Panc1 (cell line): ENCODE measurements at regions not wholly inside any gene's neighbourhood (a gene's known extent, or its start where the extent isn't known, plus 50 kb on each side); places are given as distances from the start of the nearest gene placed in this dataset.
"Not testable (repeated sequence)": the region's sequence is repeated elsewhere in the genome, so short reads cannot be mapped to it uniquely, and the experiment has no call there.

Source experiments
- ATAC-seq: fragments of 200-7000 bp; cut with Tn5 transposase; 2 replicates; pipeline ENCODE4 v1.9.1; 2020; ENCODE audit warnings: mild to moderate bottlenecking, moderate library complexity
- BruUV-seq: library from RNA; stranded (reverse); fragments of 400-500 nt; replicated peaks from 2 replicates; lab custom pipeline; 2021; lab: Mats Ljungman, UMichigan
- CTCF ChIA-PET: fragments of 300-600 bp; sonication (Branson Sonifier 250); formaldehyde crosslinking; loops from one replicate; lab custom pipeline; 2022; ENCODE audit warnings: antibody characterized with exemption; lab: Charles Lee
- POLR2A ChIA-PET: fragments of 300-600 bp; sonication (Branson Sonifier 250); formaldehyde crosslinking; loops from one replicate; lab custom pipeline; 2022; ENCODE audit warnings: antibody characterized with exemption; lab: Charles Lee
- DNase-seq: peaks from one replicate; pipeline ENCODE4 v3.0.0-alpha.2; 2010; ENCODE audit warnings: low read depth, low spot score
- H3K27ac ChIP-seq: 2 replicates; pipeline ENCODE4 v1.5.1; 2011; ENCODE audit warnings: mild to moderate bottlenecking, low read length, inconsistent platforms
- H3K27me3 ChIP-seq: fragments of 200-500 bp; sonication (Bioruptor generic); 2 replicates; pipeline ENCODE4 v1.6.0; 2014; ENCODE audit warnings: low read length, inconsistent platforms; ENCODE audit not compliant: control insufficient read depth, insufficient read depth
- H3K36me3 ChIP-seq: fragments of 200-500 bp; sonication (Bioruptor generic); 2 replicates; pipeline ENCODE4 v1.5.1; 2014; ENCODE audit warnings: inconsistent platforms, mild to moderate bottlenecking, low read length, moderate library complexity; ENCODE audit not compliant: control insufficient read depth, insufficient read depth
- H3K4me1 ChIP-seq: 2 replicates; pipeline ENCODE4 v1.5.1; 2011; ENCODE audit warnings: inconsistent platforms, mild to moderate bottlenecking, low read length, moderate library complexity; ENCODE audit not compliant: control insufficient read depth, insufficient read depth
- H3K4me3 ChIP-seq, 2 experiments: 2 replicates each; pipeline ENCODE4 v1.5.1; 2011 to 2012; ENCODE audit warnings: low read depth in 2 of 2, low read length in 2 of 2, mild to moderate bottlenecking in 2 of 2, inconsistent platforms in 1 of 2, moderate library complexity in 1 of 2
- H3K9me3 ChIP-seq: fragments of 200-500 bp; sonication (Bioruptor generic); 2 replicates; pipeline ENCODE4 v1.5.1; 2014; ENCODE audit warnings: low read depth, mild to moderate bottlenecking, inconsistent platforms, low read length, moderate library complexity; ENCODE audit not compliant: control insufficient read depth, insufficient read depth
- POLR2AphosphoS5 ChIP-seq: IDR thresholded peaks from 2 replicates; pipeline ENCODE4 v1.6.1; 2012; ENCODE audit warnings: mild to moderate bottlenecking, low read depth, low read length, moderate library complexity
- SIN3A ChIP-seq: IDR thresholded peaks from 2 replicates; pipeline ENCODE4 v1.6.1; 2012; ENCODE audit warnings: low read depth, mild to moderate bottlenecking, low read length, moderate library complexity, borderline replicate concordance; ENCODE audit not compliant: insufficient read depth
- TCF7L2 ChIP-seq: IDR thresholded peaks from 2 replicates; pipeline ENCODE4 v1.6.1; 2011; ENCODE audit warnings: mild to moderate bottlenecking, low read depth, low read length, inconsistent platforms
- in situ Hi-C: cut with HindIII; loops from 2 replicates; pipeline ENCODE4 v1.10.0; 2016; ENCODE audit warnings: low sequenced_read_pairs, low pct_unique_long_range_greater_than_20kb
- intact Hi-C: fragments of 100-400 bp; cut with micrococcal nuclease; formaldehyde crosslinking; loops from one replicate; pipeline ENCODE4 v1.10.0; 2022; ENCODE audit not compliant: unreplicated experiment
- TF ChIP-seq, protein P1 (sequence below), 2 experiments: IDR thresholded peaks; 2 replicates each; pipeline ENCODE4 v1.6.1; 2011 to 2012; ENCODE audit warnings: low read depth in 2 of 2, control low read depth in 1 of 2, low read length in 1 of 2, mild to moderate bottlenecking in 1 of 2, moderate library complexity in 1 of 2; ENCODE audit not compliant: insufficient read depth in 1 of 2
- TF ChIP-seq, protein P2 (sequence below): fragments of 450-650 bp; IDR thresholded peaks from 2 replicates; pipeline ENCODE4 v1.5.1; 2017; ENCODE audit warnings: mild to moderate bottlenecking

DNA sequence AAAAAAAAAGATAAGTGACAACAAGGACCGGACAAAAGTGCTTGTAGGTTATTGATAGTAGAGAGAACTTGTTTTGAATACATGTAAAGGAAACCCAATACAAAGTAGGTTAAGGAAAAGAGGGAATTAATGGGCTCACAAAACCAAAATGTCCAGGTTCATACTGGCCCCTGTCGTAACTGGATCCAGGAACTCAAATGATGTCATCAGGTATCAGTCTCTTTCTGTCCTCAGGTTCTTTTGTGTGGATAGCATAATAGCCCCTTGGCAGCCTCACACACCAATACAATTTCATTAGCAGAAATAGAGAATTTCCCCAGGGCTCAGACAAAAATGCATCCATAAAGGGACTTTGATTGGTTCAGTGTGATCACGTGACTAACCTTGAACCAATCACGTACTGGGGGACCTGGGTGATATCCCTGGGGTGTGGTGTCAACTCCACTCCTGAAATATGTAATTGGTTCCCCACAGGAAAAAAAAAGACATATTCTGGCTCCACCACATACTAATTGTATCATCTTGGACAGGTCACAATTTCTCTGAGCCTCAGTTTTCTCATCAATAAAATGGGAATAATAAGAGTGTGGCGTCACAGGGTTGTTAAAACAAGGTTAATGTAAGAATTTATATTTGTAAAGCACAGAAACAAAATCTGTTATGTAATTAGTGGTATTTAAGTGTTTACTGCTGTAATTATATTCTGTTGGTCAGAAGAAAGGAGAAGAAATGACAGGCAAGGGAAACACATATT is 174.8 kb downstream of the PDGFRA start:
- DNase-seq = no peak

DNA sequence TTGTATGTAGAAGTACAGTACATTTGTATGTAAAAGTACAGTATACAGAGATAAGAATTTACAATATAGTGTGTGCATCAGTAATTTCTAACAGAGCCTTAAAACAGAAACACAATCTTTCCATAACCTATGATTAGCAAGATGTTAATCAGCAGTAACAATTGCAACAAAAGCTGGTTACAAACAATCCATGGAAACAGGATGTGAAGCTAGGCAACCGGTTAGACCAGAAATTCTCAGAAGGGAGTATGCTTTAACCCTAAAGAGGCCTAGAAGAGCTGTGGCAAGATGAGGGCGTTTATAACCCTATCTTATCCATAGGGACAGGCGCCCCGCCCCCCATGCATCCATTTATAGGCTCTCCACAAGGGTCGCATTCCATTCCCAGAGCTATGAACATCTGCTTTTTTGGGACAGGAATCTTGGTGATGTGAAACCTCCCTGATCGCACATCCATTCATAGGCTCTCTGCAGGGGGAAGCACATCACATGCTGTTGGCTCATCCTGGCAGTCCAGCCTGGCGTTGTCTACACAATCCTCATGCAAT is 180.3 kb downstream of the PDGFRA start:
- ATAC-seq, CTCF ChIA-PET: not testable (repeated sequence)

More for the DNA sequence above, 174.8 kb downstream of the PDGFRA start:
- Histone ChIP-seq H3K4me1 (no peaks in the 10 kb centered on the region), H3K9me3 (no peaks in the 10 kb centered on the region), H3K27me3 (no peaks in the 10 kb centered on the region), H3K27ac (no peak overlapping the region), H3K36me3 (no peaks in the 10 kb centered on the region), H3K4me3 (no peak overlapping the region)
- CTCF ChIA-PET = no interaction called here
- in situ Hi-C loops (no loop called here), intact Hi-C loops (no loop called here)
- POLR2A ChIA-PET = no interaction called here
- TF ChIP-seq, protein P1, sequence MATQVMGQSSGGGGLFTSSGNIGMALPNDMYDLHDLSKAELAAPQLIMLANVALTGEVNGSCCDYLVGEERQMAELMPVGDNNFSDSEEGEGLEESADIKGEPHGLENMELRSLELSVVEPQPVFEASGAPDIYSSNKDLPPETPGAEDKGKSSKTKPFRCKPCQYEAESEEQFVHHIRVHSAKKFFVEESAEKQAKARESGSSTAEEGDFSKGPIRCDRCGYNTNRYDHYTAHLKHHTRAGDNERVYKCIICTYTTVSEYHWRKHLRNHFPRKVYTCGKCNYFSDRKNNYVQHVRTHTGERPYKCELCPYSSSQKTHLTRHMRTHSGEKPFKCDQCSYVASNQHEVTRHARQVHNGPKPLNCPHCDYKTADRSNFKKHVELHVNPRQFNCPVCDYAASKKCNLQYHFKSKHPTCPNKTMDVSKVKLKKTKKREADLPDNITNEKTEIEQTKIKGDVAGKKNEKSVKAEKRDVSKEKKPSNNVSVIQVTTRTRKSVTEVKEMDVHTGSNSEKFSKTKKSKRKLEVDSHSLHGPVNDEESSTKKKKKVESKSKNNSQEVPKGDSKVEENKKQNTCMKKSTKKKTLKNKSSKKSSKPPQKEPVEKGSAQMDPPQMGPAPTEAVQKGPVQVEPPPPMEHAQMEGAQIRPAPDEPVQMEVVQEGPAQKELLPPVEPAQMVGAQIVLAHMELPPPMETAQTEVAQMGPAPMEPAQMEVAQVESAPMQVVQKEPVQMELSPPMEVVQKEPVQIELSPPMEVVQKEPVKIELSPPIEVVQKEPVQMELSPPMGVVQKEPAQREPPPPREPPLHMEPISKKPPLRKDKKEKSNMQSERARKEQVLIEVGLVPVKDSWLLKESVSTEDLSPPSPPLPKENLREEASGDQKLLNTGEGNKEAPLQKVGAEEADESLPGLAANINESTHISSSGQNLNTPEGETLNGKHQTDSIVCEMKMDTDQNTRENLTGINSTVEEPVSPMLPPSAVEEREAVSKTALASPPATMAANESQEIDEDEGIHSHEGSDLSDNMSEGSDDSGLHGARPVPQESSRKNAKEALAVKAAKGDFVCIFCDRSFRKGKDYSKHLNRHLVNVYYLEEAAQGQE (IDR thresholded peaks at IDR 0.05; ENCODE audit: insufficient read depth in 1 of 2, low read depth in 2 of 2, low read length in 1 of 2) = no peak
- TF ChIP-seq POLR2AphosphoS5 = no peak
- no peak for TF ChIP-seq TCF7L2
- TF ChIP-seq, protein P2, sequence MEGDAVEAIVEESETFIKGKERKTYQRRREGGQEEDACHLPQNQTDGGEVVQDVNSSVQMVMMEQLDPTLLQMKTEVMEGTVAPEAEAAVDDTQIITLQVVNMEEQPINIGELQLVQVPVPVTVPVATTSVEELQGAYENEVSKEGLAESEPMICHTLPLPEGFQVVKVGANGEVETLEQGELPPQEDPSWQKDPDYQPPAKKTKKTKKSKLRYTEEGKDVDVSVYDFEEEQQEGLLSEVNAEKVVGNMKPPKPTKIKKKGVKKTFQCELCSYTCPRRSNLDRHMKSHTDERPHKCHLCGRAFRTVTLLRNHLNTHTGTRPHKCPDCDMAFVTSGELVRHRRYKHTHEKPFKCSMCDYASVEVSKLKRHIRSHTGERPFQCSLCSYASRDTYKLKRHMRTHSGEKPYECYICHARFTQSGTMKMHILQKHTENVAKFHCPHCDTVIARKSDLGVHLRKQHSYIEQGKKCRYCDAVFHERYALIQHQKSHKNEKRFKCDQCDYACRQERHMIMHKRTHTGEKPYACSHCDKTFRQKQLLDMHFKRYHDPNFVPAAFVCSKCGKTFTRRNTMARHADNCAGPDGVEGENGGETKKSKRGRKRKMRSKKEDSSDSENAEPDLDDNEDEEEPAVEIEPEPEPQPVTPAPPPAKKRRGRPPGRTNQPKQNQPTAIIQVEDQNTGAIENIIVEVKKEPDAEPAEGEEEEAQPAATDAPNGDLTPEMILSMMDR = no peak
- no peak for TF ChIP-seq SIN3A
- ATAC-seq = no peak
- BruUV-seq = no TSS peak

DNA sequence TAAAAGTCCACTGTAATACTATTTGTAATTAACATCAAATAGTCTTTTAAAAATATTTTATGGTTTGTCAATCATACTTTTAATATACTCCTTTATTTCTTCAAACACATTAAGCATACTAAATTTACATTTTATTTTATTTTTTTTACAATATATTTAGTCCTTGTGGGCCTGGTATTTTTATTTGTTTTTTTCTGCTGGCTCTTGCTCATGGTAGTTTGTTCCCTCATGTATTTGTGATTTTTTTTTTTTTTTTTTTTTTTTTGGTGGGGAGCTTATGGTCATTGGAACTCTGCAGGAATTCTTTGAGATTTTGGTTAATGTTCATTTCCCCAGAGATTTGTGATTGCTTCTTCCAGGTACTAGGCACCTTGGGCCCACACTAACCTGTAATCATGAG is 185.5 kb downstream of the PDGFRA start:
- intact Hi-C loops (no loop called here), in situ Hi-C loops (no loop called here)
- ChIA-PET POLR2A (no interaction called here), CTCF (no interaction called here)
- TF ChIP-seq SIN3A (no peak), POLR2AphosphoS5 (no peak), TCF7L2 (no peak)
- TF ChIP-seq, protein P2 = no peak
- TF ChIP-seq, protein P1 (IDR thresholded peaks at IDR 0.05; ENCODE audit: insufficient read depth in 1 of 2, low read depth in 2 of 2, low read length in 1 of 2) = no peak
- ATAC-seq = no peak
- no peak for DNase-seq
- Histone ChIP-seq H3K27me3 (no peaks in the 10 kb centered on the region), H3K9me3 (no peaks in the 10 kb centered on the region), H3K4me3 (no peak overlapping the region), H3K27ac (no peak overlapping the region), H3K36me3 (no peaks in the 10 kb centered on the region), H3K4me1 (no peaks in the 10 kb centered on the region)
- no TSS peak for BruUV-seq

More for the DNA sequence above, 180.3 kb downstream of the PDGFRA start:
- intact Hi-C loops, H3K4me1 ChIP-seq, DNase-seq, in situ Hi-C loops, H3K9me3 ChIP-seq, H3K27ac ChIP-seq, BruUV-seq, H3K36me3 ChIP-seq, POLR2A ChIA-PET, H3K4me3 ChIP-seq, H3K27me3 ChIP-seq: not testable (repeated sequence)
